ENCODE measurements at regions not wholly inside any gene's neighbourhood (a gene's known extent, or its start where the extent isn't known, plus 50 kb on each side); places are given as distances from the start of the nearest gene placed in this dataset.

DNA sequence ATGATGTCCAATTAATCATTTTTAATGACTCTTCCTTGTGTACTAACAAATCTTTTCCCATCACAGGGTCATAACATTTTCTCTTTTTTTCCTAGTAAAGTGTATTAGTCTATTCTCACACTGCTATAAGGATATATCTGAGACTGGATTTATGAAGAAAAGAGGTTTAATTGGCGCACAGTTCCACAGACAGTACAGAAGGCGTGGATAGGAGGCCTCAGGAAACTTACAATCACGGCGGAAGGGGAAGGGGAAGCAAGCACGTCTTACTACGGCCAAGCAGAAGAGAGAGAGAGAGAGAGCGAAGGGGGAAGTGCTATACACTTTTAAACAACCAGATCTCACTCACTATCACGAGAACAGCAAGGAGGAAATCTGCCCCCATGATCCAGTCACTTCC is 359.4 kb upstream of the NFE2L3 start:
- TF ChIP-seq, protein P1, sequence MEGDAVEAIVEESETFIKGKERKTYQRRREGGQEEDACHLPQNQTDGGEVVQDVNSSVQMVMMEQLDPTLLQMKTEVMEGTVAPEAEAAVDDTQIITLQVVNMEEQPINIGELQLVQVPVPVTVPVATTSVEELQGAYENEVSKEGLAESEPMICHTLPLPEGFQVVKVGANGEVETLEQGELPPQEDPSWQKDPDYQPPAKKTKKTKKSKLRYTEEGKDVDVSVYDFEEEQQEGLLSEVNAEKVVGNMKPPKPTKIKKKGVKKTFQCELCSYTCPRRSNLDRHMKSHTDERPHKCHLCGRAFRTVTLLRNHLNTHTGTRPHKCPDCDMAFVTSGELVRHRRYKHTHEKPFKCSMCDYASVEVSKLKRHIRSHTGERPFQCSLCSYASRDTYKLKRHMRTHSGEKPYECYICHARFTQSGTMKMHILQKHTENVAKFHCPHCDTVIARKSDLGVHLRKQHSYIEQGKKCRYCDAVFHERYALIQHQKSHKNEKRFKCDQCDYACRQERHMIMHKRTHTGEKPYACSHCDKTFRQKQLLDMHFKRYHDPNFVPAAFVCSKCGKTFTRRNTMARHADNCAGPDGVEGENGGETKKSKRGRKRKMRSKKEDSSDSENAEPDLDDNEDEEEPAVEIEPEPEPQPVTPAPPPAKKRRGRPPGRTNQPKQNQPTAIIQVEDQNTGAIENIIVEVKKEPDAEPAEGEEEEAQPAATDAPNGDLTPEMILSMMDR (IDR thresholded peaks at IDR 0.05): no peak
- TF ChIP-seq POLR2A (IDR thresholded peaks at IDR 0.05): no peak
